ENCODE measurements at regions not wholly inside any gene's neighbourhood (a gene's known extent, or its start where the extent isn't known, plus 50 kb on each side); places are given as distances from the start of the nearest gene placed in this dataset.

DNA sequence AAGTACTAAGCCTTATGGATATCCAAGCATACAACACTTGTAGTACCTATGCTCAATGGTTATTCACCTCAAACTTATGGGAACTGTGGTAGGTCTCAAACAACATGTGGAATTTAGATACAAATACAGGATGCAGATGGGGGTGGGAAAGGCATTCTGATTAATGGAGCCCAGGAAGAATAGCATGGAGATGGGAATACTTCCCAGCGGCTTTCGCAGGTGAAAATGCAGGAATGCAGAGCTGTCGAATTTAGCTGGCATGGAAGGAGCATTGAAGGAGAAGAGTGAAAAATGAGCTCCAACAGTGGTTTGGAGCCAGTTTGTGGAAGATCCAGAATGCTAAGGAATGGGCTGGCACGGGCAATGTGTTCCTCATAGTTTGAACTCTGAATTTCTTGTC, 89.9 kb downstream of the NKX2-1 start:
- intact Hi-C loops (cut with micrococcal nuclease; ENCODE audit: unreplicated experiment) = no loop called here
- no peak overlapping the region for H3K4me3 ChIP-seq (ENCODE audit: low read depth, low read length, poor library complexity, severe bottlenecking)
- no peaks in the 10 kb centered on the region for H4K20me1 ChIP-seq (ENCODE audit: insufficient read depth, low read length)
- H3K4me2 ChIP-seq (ENCODE audit: low read length) = no peak overlapping the region
- no peaks in the 10 kb centered on the region for H3K4me1 ChIP-seq (ENCODE audit: insufficient read depth, low read length, poor library complexity, severe bottlenecking)
- CTCF ChIA-PET (ENCODE audit: unreplicated experiment) = no interaction called here
- TF ChIP-seq EZH2phosphoT487 (IDR thresholded peaks at IDR 0.05; ENCODE audit: borderline replicate concordance, low read depth, low read length) = no peak
- TF ChIP-seq, protein P1, sequence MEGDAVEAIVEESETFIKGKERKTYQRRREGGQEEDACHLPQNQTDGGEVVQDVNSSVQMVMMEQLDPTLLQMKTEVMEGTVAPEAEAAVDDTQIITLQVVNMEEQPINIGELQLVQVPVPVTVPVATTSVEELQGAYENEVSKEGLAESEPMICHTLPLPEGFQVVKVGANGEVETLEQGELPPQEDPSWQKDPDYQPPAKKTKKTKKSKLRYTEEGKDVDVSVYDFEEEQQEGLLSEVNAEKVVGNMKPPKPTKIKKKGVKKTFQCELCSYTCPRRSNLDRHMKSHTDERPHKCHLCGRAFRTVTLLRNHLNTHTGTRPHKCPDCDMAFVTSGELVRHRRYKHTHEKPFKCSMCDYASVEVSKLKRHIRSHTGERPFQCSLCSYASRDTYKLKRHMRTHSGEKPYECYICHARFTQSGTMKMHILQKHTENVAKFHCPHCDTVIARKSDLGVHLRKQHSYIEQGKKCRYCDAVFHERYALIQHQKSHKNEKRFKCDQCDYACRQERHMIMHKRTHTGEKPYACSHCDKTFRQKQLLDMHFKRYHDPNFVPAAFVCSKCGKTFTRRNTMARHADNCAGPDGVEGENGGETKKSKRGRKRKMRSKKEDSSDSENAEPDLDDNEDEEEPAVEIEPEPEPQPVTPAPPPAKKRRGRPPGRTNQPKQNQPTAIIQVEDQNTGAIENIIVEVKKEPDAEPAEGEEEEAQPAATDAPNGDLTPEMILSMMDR (conservative IDR thresholded peaks at IDR 0.05; ENCODE audit: low read length) = no peak
- H3K36me3 ChIP-seq (ENCODE audit: insufficient read depth, low read length) = no peaks in the 10 kb centered on the region
- H3K27ac ChIP-seq (ENCODE audit: low read depth, low read length, poor library complexity, severe bottlenecking) = no peak overlapping the region
- no peaks in the 10 kb centered on the region for H3K9me3 ChIP-seq (ENCODE audit: low read length)
- H2AFZ ChIP-seq (ENCODE audit: low read length) = no peak overlapping the region
- no peaks in the 10 kb centered on the region for H3K9me2 ChIP-seq (ENCODE audit: insufficient read depth, low read length)
- H3K79me2 ChIP-seq (ENCODE audit: insufficient read depth, low read depth, low read length) = no peaks in the 10 kb centered on the region
- POLR2A ChIA-PET = no interaction called here
- BruUV-seq (replicated peaks) = no TSS peak
- DNase-seq (ENCODE audit: low spot score) = no peak

DNA sequence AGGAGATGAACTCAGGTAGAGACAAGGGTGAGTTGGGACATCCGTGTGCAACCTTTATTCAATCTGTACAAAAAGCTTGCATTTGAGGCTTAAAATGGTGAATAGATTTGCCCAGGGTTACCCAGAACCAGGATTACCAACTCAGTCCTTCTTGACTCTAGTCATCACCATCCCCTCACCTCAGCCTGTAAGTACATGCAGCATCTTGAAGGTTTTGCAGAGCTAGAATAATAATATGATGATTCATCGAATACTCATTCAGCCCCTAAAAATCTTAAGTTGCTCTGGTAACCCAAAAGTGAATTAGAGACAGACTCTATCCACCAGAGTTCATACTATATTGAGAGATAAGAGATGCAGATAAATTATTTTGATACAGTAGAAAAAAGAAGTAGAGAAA, 90.3 kb downstream of the NKX2-1 start:
- H4K20me1 ChIP-seq (ENCODE audit: insufficient read depth, low read length) = no peaks in the 10 kb centered on the region
- H2AFZ ChIP-seq (ENCODE audit: low read length) = no peak overlapping the region
- H3K79me2 ChIP-seq (ENCODE audit: insufficient read depth, low read depth, low read length) = no peaks in the 10 kb centered on the region
- H3K27ac ChIP-seq (ENCODE audit: low read depth, low read length, poor library complexity, severe bottlenecking) = no peak overlapping the region
- H3K9me2 ChIP-seq (ENCODE audit: insufficient read depth, low read length) = no peaks in the 10 kb centered on the region
- POLR2A ChIA-PET = no interaction called here
- intact Hi-C loops (cut with micrococcal nuclease; ENCODE audit: unreplicated experiment) = no loop called here
- no peak overlapping the region for H3K4me3 ChIP-seq (ENCODE audit: low read depth, low read length, poor library complexity, severe bottlenecking)
- BruUV-seq (replicated peaks) = no TSS peak
- H3K36me3 ChIP-seq (ENCODE audit: insufficient read depth, low read length) = no peaks in the 10 kb centered on the region
- no peaks in the 10 kb centered on the region for H3K4me1 ChIP-seq (ENCODE audit: insufficient read depth, low read length, poor library complexity, severe bottlenecking)
- no peak for TF ChIP-seq EZH2phosphoT487 (IDR thresholded peaks at IDR 0.05; ENCODE audit: borderline replicate concordance, low read depth, low read length)
- TF ChIP-seq, protein P1 (conservative IDR thresholded peaks at IDR 0.05; ENCODE audit: low read length) = no peak
- H3K9me3 ChIP-seq (ENCODE audit: low read length) = no peaks in the 10 kb centered on the region
- CTCF ChIA-PET (ENCODE audit: unreplicated experiment) = no interaction called here
- no peak for DNase-seq (ENCODE audit: low spot score)
- no peak overlapping the region for H3K4me2 ChIP-seq (ENCODE audit: low read length)

DNA sequence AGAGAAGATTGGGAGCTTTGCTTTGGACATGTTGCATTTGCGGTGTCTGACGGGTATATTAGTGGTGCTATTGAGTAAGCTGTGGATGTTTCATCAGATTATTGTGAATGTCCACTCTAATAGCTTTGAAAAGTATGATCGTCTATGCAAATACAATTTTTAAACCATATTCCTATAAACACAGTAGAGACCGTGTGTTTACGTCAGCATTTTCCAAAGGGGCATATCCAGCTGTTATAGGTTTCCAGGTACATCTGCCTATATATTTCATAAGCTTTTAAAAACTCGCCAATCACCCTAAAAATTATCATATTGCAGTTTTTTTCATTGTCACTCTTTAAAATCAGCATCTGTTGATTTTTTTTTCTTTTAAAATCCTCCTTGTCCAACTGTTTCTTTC, 91.7 kb downstream of the NKX2-1 start:
- H3K79me2 ChIP-seq (ENCODE audit: insufficient read depth, low read depth, low read length) = no peaks in the 10 kb centered on the region
- POLR2A ChIA-PET = interaction anchor here (0.7 kb wide), 1 partner anchor 77 kb away, joined by 3 read pairs; no protein-coding TSS in a partner anchor

More for the DNA sequence above, 91.7 kb downstream of the NKX2-1 start:
- no peak for DNase-seq (ENCODE audit: low spot score)
- H4K20me1 ChIP-seq (ENCODE audit: insufficient read depth, low read length) = no peaks in the 10 kb centered on the region
- CTCF ChIA-PET (ENCODE audit: unreplicated experiment) = no interaction called here
- no peak overlapping the region for H3K4me3 ChIP-seq (ENCODE audit: low read depth, low read length, poor library complexity, severe bottlenecking)
- H3K4me2 ChIP-seq (ENCODE audit: low read length) = no peak overlapping the region
- no TSS peak for BruUV-seq (replicated peaks)
- H3K9me3 ChIP-seq (ENCODE audit: low read length) = no peaks in the 10 kb centered on the region
- H3K36me3 ChIP-seq (ENCODE audit: insufficient read depth, low read length) = no peaks in the 10 kb centered on the region
- TF ChIP-seq EZH2phosphoT487 (IDR thresholded peaks at IDR 0.05; ENCODE audit: borderline replicate concordance, low read depth, low read length) = no peak
- TF ChIP-seq, protein P1 (conservative IDR thresholded peaks at IDR 0.05; ENCODE audit: low read length) = no peak
- no peak overlapping the region for H3K27ac ChIP-seq (ENCODE audit: low read depth, low read length, poor library complexity, severe bottlenecking)
- intact Hi-C loops (cut with micrococcal nuclease; ENCODE audit: unreplicated experiment) = no loop called here
- H3K9me2 ChIP-seq (ENCODE audit: insufficient read depth, low read length) = no peaks in the 10 kb centered on the region
- H3K4me1 ChIP-seq (ENCODE audit: insufficient read depth, low read length, poor library complexity, severe bottlenecking) = no peaks in the 10 kb centered on the region
- no peak overlapping the region for H2AFZ ChIP-seq (ENCODE audit: low read length)
